ENCODE measurements at regions not wholly inside any gene's neighbourhood (a gene's known extent, or its start where the extent isn't known, plus 50 kb on each side); places are given as distances from the start of the nearest gene placed in this dataset.
"Not testable (repeated sequence)": the region's sequence is repeated elsewhere in the genome, so short reads cannot be mapped to it uniquely, and the experiment has no call there.

DNA sequence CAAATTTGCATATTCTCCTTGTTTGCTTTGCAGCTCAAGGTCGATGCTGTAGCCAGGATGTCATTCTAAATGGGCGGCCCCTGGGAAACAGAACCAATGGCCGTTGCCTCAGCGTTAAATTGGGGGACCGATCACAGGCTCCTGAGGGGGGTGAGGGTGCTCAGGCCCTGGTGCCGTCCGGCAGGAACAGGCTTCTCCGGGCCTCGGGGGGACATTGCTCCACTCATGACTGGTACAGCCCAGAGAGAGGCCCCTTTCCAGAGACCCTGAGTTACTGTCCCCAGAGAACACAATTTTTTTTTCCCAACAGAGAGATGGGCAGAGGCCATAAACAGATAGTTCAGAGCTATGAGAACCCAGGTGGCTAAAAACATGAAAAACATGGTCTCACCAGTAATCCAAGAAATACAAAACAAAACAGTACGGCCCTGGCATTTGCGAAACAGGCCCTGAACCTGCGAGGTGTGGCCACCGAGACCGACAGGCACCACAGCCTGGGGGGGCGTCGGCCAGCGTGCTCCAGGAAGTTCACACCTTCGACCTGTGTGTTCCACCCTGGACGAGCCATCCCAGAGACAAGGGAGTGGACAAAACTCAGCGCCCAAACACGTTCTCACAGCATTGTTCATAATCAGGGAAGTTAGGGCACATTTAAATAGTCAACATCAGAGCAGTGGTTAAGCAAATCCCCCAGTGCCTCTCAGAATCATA, 82.8 kb downstream of the METRNL start:
- Mint-ChIP-seq H3K27ac (no peak overlapping the region), H3K4me3 (no peak overlapping the region), H3K27me3 (peaks cover 39% of the 10 kb centered on the region), H3K36me3 (no peaks in the 10 kb centered on the region), H3K9me3 (peaks cover 0 to 5% (median 4%) of the 10 kb centered on the region in 7 donors), H3K4me1 (no peaks in the 10 kb centered on the region)
- Histone ChIP-seq H3K27me3 (ENCODE audit: control insufficient read depth, insufficient read depth, low read length) (peaks cover 2% of the 10 kb centered on the region), H3K4me3 (ENCODE audit: low read depth, low read length) (no peak overlapping the region), H3K36me3 (ENCODE audit: control insufficient read depth, insufficient read depth, low read length) (no peaks in the 10 kb centered on the region), H3K9me3 (ENCODE audit: control insufficient read depth in 2 of 2, low read length in 2 of 2) (peaks cover 0 to 4% of the 10 kb centered on the region in 2 experiments), H3K27ac (ENCODE audit: insufficient read depth, low read length, poor library complexity, severe bottlenecking) (no peak overlapping the region), H3K4me1 (ENCODE audit: control insufficient read depth, insufficient read depth, low read length, poor library complexity, severe bottlenecking) (no peaks in the 10 kb centered on the region)
- DNase-seq (no peak), ATAC-seq (ENCODE audit: low read depth in 2 of 2) (no peak)

DNA sequence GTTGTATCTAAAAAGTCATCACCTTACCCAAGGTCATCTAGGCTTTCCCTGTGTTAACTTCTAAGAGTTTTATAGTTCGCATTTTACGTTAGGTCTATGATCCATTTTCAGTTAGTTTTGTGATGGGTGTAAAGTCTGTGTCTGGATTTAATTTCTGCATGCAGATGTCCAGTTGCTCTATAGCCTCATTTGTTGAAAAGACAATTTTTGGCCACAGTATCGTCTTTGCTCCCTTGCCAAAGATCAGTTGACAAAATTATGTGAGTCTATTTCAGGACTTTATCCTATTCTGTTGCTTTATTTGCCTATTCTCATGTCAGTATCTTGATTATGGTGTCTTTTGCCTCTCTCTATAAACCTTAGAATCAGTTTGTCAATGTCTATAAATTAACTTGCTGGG, 85.1 kb downstream of the METRNL start:
- ATAC-seq (ENCODE audit: low read depth in 2 of 2): no peak

DNA sequence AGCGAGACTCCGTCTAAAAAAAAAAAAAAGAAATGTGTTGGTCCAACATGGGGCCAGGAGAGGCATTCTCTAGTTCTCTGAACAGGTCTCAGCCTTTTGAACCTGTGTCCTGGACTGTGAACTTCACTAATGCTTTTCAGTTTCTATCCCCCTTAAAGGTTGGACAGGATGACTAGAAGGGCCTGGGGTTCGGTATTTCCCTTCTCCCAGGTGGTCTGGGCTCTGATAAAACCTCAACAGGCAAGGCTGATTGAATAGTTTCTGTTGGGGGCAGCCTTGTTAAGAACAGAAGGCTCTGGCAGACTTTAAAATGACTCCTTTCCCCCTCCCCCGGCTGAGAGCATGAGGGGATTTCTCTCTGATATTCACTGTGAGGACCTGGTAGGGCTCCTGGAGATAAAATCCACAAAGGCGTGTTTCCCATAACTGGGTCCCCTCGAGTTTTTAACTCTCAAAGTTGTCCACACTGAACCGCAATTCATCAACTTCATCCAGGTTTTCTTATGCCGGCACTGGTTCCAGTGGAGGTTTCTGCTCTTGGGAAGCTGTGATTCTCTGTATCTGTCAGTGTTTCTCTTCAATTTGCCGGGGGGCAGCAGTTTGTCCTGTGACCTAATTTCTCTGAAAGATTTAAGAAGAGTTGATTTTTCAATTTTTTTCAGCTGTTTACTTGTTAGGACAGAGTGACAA, 91.3 kb downstream of the METRNL start:
- no peak for DNase-seq

More for the DNA sequence above, 85.1 kb downstream of the METRNL start:
- peaks cover 6% of the 10 kb centered on the region for H3K27me3 ChIP-seq (ENCODE audit: control insufficient read depth, insufficient read depth, low read length)
- H3K27ac ChIP-seq (ENCODE audit: insufficient read depth, low read length, poor library complexity, severe bottlenecking): no peak overlapping the region
- Mint-ChIP-seq H3K4me1 (no peaks in the 10 kb centered on the region), H3K9me3 (peaks cover 0 to 13% (median 7%) of the 10 kb centered on the region in 7 donors), H3K27me3 (peaks cover 42% of the 10 kb centered on the region), H3K4me3 (no peak overlapping the region), H3K36me3 (peaks cover 4% of the 10 kb centered on the region), H3K27ac (no peak overlapping the region)
- H3K4me1 ChIP-seq (ENCODE audit: control insufficient read depth, insufficient read depth, low read length, poor library complexity, severe bottlenecking): no peaks in the 10 kb centered on the region
- H3K9me3 ChIP-seq (ENCODE audit: control insufficient read depth in 2 of 2, low read length in 2 of 2): peaks cover 0 to 4% of the 10 kb centered on the region in 2 experiments
- no peaks in the 10 kb centered on the region for H3K36me3 ChIP-seq (ENCODE audit: control insufficient read depth, insufficient read depth, low read length)
- no peak overlapping the region for H3K4me3 ChIP-seq (ENCODE audit: low read depth, low read length)
- DNase-seq: no peak

DNA sequence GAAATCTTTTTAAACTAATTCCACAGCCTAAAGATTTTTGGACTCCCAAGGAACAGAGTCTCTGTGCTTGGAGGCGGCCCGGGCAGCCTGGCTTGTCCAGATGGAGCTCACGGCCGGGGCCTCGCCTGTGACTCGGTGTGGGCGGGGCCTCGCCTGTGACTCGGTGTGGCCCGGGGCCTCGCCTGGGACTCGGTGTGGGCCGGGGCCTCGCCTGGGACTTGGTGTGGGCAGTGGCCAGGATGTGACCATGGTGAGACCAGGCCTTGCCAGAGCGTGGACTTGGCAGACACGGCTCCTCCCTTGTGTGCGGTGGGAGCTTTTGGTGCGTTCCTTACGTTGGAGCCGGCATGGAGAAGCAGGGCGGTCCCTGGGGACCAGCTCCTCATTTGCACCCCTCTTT, 92.3 kb downstream of the METRNL start:
- H3K27ac ChIP-seq (ENCODE audit: insufficient read depth, low read length, poor library complexity, severe bottlenecking): no peak overlapping the region
- H3K9me3 Mint-ChIP-seq: peaks cover 0 to 13% (median 7%) of the 10 kb centered on the region in 7 donors
- H3K4me3 Mint-ChIP-seq: no peak overlapping the region
- H3K27me3 Mint-ChIP-seq: peaks cover 16% of the 10 kb centered on the region
- H3K4me1 Mint-ChIP-seq: peaks cover 0 to 3% (median 0%) of the 10 kb centered on the region in 4 donors
- no peak overlapping the region for H3K27ac Mint-ChIP-seq
- no peaks in the 10 kb centered on the region for H3K4me1 ChIP-seq (ENCODE audit: control insufficient read depth, insufficient read depth, low read length, poor library complexity, severe bottlenecking)
- peaks cover 0 to 4% of the 10 kb centered on the region in 2 experiments for H3K9me3 ChIP-seq (ENCODE audit: control insufficient read depth in 2 of 2, low read length in 2 of 2)
- H3K36me3 ChIP-seq (ENCODE audit: control insufficient read depth, insufficient read depth, low read length): no peaks in the 10 kb centered on the region
- peaks cover 4% of the 10 kb centered on the region for H3K36me3 Mint-ChIP-seq
- peaks cover 6% of the 10 kb centered on the region for H3K27me3 ChIP-seq (ENCODE audit: control insufficient read depth, insufficient read depth, low read length)
- no peak for DNase-seq
- no peak for ATAC-seq (ENCODE audit: low read depth in 2 of 2)
- H3K4me3 ChIP-seq (ENCODE audit: low read depth, low read length): no peak overlapping the region

More for the DNA sequence above, 91.3 kb downstream of the METRNL start:
- Mint-ChIP-seq H3K27me3 (peaks cover 14% of the 10 kb centered on the region), H3K9me3 (peaks cover 0 to 13% (median 7%) of the 10 kb centered on the region in 7 donors), H3K4me3 (no peak overlapping the region), H3K4me1 (peaks cover 0 to 3% (median 0%) of the 10 kb centered on the region in 4 donors), H3K27ac (no peak overlapping the region), H3K36me3 (peaks cover 4% of the 10 kb centered on the region)
- no peak overlapping the region for H3K4me3 ChIP-seq (ENCODE audit: low read depth, low read length)
- H3K36me3 ChIP-seq (ENCODE audit: control insufficient read depth, insufficient read depth, low read length): no peaks in the 10 kb centered on the region
- H3K27me3 ChIP-seq (ENCODE audit: control insufficient read depth, insufficient read depth, low read length): peaks cover 6% of the 10 kb centered on the region
- H3K27ac ChIP-seq (ENCODE audit: insufficient read depth, low read length, poor library complexity, severe bottlenecking): no peak overlapping the region
- H3K4me1 ChIP-seq (ENCODE audit: control insufficient read depth, insufficient read depth, low read length, poor library complexity, severe bottlenecking): no peaks in the 10 kb centered on the region
- peaks cover 0 to 4% of the 10 kb centered on the region in 2 experiments for H3K9me3 ChIP-seq (ENCODE audit: control insufficient read depth in 2 of 2, low read length in 2 of 2)
- no peak for ATAC-seq (ENCODE audit: low read depth in 2 of 2)

DNA sequence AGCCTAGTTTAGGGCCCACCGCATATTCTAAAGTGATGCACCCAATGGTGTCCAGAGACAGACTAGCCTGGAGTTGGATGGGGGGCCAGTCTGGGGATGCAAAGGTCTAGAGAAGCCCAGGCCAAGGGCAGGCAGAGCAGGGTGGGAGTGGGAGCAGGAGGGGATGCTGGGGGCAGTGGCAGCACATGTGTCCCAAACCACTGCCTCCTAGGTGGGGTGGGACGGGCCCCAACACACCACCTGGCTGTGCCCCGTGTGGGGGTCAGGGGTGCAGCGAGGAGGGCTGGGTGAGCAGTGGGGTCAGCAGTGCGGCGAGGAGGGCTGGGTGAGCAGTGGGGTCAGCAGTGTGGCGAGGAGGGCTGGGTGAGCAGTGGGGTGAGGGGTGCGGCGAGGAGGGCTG, 92.7 kb downstream of the METRNL start:
- DNase-seq; H3K36me3 ChIP-seq (ENCODE audit: control insufficient read depth, insufficient read depth, low read length); H3K4me1 Mint-ChIP-seq; H3K4me3 ChIP-seq (ENCODE audit: low read depth, low read length); H3K36me3 Mint-ChIP-seq; H3K27ac ChIP-seq (ENCODE audit: insufficient read depth, low read length, poor library complexity, severe bottlenecking); H3K9me3 ChIP-seq (ENCODE audit: control insufficient read depth in 2 of 2, low read length in 2 of 2); H3K4me1 ChIP-seq (ENCODE audit: control insufficient read depth, insufficient read depth, low read length, poor library complexity, severe bottlenecking); H3K27me3 ChIP-seq (ENCODE audit: control insufficient read depth, insufficient read depth, low read length); H3K4me3 Mint-ChIP-seq; ATAC-seq (ENCODE audit: low read depth in 2 of 2); H3K9me3 Mint-ChIP-seq: not testable (repeated sequence)
- peak overlapping the region in 1 of 3 donors; percentile 52 for H3K27ac Mint-ChIP-seq
- H3K27me3 Mint-ChIP-seq: peaks cover 13% of the 10 kb centered on the region

DNA sequence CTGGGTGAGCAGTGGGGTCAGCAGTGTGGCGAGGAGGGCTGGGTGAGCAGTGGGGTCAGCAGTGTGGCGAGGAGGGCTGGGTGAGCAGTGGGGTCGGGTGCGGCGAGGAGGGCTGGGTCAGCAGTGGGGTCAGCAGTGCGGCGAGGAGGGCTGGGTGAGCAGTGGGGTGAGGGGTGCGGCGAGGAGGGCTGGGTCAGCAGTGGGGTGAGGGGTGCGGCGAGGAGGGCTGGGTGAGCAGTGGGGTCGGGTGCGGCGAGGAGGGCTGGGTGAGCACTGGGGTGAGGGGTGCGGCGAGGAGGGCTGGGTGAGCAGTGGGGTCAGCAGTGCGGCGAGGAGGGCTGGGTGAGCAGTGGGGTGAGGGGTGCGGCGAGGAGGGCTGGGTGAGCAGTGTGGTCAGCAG, 93.2 kb downstream of the METRNL start:
- not testable (repeated sequence) for H3K36me3 Mint-ChIP-seq; DNase-seq; ATAC-seq (ENCODE audit: low read depth in 2 of 2)

DNA sequence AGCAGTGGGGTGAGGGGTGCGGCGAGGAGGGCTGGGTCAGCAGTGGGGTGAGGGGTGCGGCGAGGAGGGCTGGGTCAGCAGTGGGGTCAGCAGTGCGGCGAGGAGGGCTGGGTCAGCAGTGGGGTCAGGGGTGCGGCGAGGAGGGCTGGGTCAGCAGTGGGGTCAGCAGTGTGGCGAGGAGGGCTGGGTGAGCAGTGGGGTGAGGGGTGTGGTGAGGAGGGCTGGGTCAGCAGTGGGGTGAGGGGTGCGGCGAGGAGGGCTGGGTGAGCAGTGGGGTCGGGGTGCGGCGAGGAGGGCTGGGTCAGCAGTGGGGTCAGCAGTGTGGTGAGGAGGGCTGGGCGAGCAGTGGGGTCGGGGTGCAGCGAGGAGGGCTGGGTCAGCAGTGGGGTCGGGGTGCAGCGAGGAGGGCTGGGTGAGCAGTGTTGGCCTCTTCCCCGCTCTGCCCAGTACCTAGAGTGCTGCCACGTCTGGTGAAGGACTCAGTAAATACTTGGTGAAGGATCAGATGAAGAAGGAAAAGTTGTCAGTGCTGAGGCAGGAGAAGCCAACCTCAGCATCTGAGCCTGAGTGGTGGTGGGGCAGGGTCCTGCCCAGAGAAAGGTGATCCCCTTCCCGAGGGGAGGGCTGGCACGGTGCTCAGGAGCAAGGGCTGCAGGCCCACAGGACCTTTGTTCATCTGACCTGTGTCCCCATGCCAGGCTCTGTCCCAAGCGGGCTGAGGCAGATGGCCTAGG, 93.9 kb downstream of the METRNL start:
- not testable (repeated sequence) for H3K4me3 Mint-ChIP-seq; DNase-seq; H3K4me3 ChIP-seq (ENCODE audit: low read depth, low read length); H3K27me3 Mint-ChIP-seq; H3K9me3 Mint-ChIP-seq; H3K36me3 ChIP-seq (ENCODE audit: control insufficient read depth, insufficient read depth, low read length); H3K27ac Mint-ChIP-seq; H3K27ac ChIP-seq (ENCODE audit: insufficient read depth, low read length, poor library complexity, severe bottlenecking); H3K36me3 Mint-ChIP-seq; ATAC-seq (ENCODE audit: low read depth in 2 of 2); H3K4me1 Mint-ChIP-seq; H3K9me3 ChIP-seq (ENCODE audit: control insufficient read depth in 2 of 2, low read length in 2 of 2); H3K4me1 ChIP-seq (ENCODE audit: control insufficient read depth, insufficient read depth, low read length, poor library complexity, severe bottlenecking); H3K27me3 ChIP-seq (ENCODE audit: control insufficient read depth, insufficient read depth, low read length)

More for the DNA sequence above, 93.2 kb downstream of the METRNL start:
- not testable (repeated sequence) for H3K9me3 ChIP-seq (ENCODE audit: control insufficient read depth in 2 of 2, low read length in 2 of 2); H3K4me3 ChIP-seq (ENCODE audit: low read depth, low read length); H3K27me3 ChIP-seq (ENCODE audit: control insufficient read depth, insufficient read depth, low read length); H3K27ac ChIP-seq (ENCODE audit: insufficient read depth, low read length, poor library complexity, severe bottlenecking); H3K36me3 ChIP-seq (ENCODE audit: control insufficient read depth, insufficient read depth, low read length); H3K27ac Mint-ChIP-seq; H3K27me3 Mint-ChIP-seq; H3K4me3 Mint-ChIP-seq; H3K4me1 ChIP-seq (ENCODE audit: control insufficient read depth, insufficient read depth, low read length, poor library complexity, severe bottlenecking); H3K4me1 Mint-ChIP-seq; H3K9me3 Mint-ChIP-seq
